ENCODE measurements at regions not wholly inside any gene's neighbourhood (a gene's known extent, or its start where the extent isn't known, plus 50 kb on each side); places are given as distances from the start of the nearest gene placed in this dataset.

DNA sequence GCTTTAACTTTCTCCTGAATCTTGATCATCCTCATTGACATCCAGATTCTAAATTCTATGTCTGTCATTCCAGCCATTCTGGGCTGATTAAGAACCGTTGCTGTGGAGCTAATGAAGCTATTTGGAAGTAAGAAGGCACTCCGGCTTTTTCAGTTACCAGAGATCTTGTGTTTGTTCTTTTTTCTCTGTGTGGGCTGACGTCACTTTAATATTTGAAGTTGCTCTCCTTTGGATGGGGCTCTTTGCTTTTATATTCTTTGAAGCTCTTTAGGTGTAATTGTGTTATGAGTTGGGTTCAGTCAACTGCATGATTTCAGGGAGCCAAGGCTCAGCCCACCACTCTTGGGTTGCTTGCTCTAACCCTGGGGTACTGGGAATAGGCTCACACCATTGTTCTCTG lies 460.6 kb downstream of the CDH8 start:
- H3K4me1 ChIP-seq = no peaks in the 10 kb centered on the region
- H3K27ac ChIP-seq = no peak overlapping the region
- intact Hi-C loops (cut with DNase I; ENCODE audit: low total_unique reads) = no loop called here
- no peaks in the 10 kb centered on the region for H3K27me3 ChIP-seq
- no peak overlapping the region for H3K4me3 ChIP-seq
- peaks cover 0 to 21% (median under 1%) of the 10 kb centered on the region in 4 donors for H3K9me3 ChIP-seq
- TF ChIP-seq POLR2AphosphoS5 (IDR thresholded peaks at IDR 0.05) = no peak
- TF ChIP-seq POLR2A (IDR thresholded peaks at IDR 0.05) = no peak
- TF ChIP-seq, protein P1, sequence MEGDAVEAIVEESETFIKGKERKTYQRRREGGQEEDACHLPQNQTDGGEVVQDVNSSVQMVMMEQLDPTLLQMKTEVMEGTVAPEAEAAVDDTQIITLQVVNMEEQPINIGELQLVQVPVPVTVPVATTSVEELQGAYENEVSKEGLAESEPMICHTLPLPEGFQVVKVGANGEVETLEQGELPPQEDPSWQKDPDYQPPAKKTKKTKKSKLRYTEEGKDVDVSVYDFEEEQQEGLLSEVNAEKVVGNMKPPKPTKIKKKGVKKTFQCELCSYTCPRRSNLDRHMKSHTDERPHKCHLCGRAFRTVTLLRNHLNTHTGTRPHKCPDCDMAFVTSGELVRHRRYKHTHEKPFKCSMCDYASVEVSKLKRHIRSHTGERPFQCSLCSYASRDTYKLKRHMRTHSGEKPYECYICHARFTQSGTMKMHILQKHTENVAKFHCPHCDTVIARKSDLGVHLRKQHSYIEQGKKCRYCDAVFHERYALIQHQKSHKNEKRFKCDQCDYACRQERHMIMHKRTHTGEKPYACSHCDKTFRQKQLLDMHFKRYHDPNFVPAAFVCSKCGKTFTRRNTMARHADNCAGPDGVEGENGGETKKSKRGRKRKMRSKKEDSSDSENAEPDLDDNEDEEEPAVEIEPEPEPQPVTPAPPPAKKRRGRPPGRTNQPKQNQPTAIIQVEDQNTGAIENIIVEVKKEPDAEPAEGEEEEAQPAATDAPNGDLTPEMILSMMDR (IDR thresholded peaks at IDR 0.05) = no peak
- TF ChIP-seq EP300 (IDR thresholded peaks at IDR 0.05) = no peak
- no peak for DNase-seq
- 65 to 81% (median 72%) methylated on average over 3 of the region's 3 CpGs for WGBS, 5 donors
- no peaks in the 10 kb centered on the region for H3K36me3 ChIP-seq

DNA sequence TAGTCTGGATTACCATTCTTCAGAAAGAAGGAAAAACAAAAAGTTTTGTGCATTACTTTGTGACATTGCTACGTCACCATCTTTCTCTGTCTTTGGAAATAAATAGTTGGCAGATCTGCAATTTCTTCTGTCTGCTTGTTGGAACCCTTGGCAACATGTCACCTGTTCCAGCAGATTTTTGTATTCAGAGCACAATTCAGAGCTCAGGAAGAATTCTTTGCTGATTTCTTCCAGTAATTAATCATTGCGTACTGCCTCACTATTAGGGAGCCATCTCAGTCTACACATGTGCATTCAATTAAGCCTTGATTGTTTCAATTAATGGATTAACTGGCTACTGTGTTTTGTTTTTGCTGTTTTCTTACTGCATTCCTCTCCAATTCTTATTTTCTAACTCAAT lies 467.2 kb downstream of the CDH8 start:
- intact Hi-C loops (cut with DNase I; ENCODE audit: low total_unique reads) = no loop called here
- H3K27me3 ChIP-seq = no peaks in the 10 kb centered on the region
- H3K4me3 ChIP-seq = no peak overlapping the region
- TF ChIP-seq EP300 (IDR thresholded peaks at IDR 0.05) = no peak
- TF ChIP-seq POLR2A (IDR thresholded peaks at IDR 0.05) = no peak
- TF ChIP-seq POLR2AphosphoS5 (IDR thresholded peaks at IDR 0.05) = no peak
- TF ChIP-seq, protein P1 (IDR thresholded peaks at IDR 0.05) = no peak
- H3K9me3 ChIP-seq = peaks cover 0 to 14% (median 0%) of the 10 kb centered on the region in 4 donors
- H3K36me3 ChIP-seq = no peaks in the 10 kb centered on the region
- no peak for DNase-seq
- H3K27ac ChIP-seq = no peak overlapping the region
- WGBS, 5 donors = 63 to 85% (median 76%) methylated on average over 2 of the region's 2 CpGs
- no peaks in the 10 kb centered on the region for H3K4me1 ChIP-seq

DNA sequence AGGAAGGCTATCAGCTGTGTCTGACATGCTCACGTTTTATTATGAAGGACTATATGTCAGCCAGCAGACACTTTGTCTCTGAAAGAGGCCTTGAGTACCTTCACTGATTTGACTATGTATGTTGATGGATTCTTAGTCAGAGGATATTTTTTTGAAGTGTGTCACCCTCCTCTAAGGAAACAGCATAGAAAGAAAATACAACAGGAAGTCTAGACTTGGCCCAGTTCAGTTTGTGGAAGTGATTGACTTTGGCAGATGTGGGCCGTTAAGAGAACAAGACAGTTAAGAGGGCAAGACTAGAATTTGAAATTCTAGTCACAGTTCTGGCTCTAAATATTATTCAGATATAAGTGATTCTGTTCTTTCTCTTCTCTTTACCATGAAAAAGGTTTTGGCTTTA lies 471.5 kb downstream of the CDH8 start:
- Histone ChIP-seq H3K27me3 (no peaks in the 10 kb centered on the region), H3K27ac (no peak overlapping the region), H3K4me3 (no peak overlapping the region), H3K4me1 (no peaks in the 10 kb centered on the region), H3K36me3 (no peaks in the 10 kb centered on the region), H3K9me3 (no peaks in the 10 kb centered on the region)
- no peak for DNase-seq
- WGBS, 5 donors = 34 to 52% (median 46%) methylated on average over 2 of the region's 2 CpGs
- intact Hi-C loops (cut with DNase I; ENCODE audit: low total_unique reads) = no loop called here
- TF ChIP-seq POLR2A (IDR thresholded peaks at IDR 0.05) (no peak), EP300 (IDR thresholded peaks at IDR 0.05) (no peak), POLR2AphosphoS5 (IDR thresholded peaks at IDR 0.05) (no peak)
- TF ChIP-seq, protein P1 (IDR thresholded peaks at IDR 0.05) = no peak

DNA sequence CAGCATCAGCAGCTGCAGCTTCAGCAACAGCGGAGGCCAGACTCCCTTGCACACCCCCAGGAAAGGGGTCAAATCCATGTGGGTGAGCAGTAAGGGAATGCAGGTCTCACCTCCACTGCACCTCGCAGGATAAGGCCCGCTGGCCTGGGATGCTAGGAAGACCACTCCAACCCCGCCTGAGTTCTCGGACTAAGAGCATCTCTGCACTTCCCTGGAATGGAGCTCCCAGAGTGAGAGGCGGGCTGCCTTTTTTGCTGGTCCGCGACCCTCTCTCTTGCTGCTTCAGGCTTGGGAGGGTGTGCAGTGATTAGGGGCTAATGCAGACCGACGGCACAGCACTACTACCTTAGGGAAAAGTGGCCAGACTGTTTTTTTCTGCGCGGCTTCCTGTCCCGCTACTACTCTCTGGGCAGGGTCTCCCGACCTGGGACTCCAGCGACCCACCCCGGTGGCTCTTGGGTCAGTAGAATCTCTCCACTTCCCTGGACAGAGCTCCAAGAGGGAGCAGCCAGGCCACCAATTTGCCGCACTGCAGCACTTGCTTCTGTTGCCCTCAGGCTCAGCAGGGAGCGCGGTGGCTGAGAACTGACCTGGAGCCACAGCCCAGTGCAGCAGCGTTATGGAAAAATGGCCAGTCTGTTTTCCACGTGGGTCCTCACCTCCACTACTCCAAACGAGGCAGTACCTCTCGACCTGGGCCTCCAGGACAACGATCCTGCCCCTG lies 480.4 kb downstream of the CDH8 start:
- no peak overlapping the region for H3K27ac ChIP-seq
- TF ChIP-seq, protein P1 (IDR thresholded peaks at IDR 0.05) = no peak
- TF ChIP-seq POLR2A (IDR thresholded peaks at IDR 0.05) (no peak), POLR2AphosphoS5 (IDR thresholded peaks at IDR 0.05) (no peak), EP300 (IDR thresholded peaks at IDR 0.05) (no peak)
- DNase-seq = no peak
- no peak overlapping the region for H3K4me3 ChIP-seq
- H3K9me3 ChIP-seq = peaks cover 0 to 14% (median 10%) of the 10 kb centered on the region in 4 donors
- intact Hi-C loops (cut with DNase I; ENCODE audit: low total_unique reads) = no loop called here
- no peaks in the 10 kb centered on the region for H3K36me3 ChIP-seq
- H3K4me1 ChIP-seq = no peaks in the 10 kb centered on the region
- 79 to 89% (median 85%) methylated on average over 22 to 24 of the region's 24 CpGs for WGBS, 5 donors
- no peaks in the 10 kb centered on the region for H3K27me3 ChIP-seq

Measured in stomach (tissue), 8 donors.